Fibroblast of skin of abdomen (primary cell): ENCODE measurements at regions not wholly inside any gene's neighbourhood (a gene's known extent, or its start where the extent isn't known, plus 50 kb on each side); places are given as distances from the start of the nearest gene placed in this dataset.
"Not testable (repeated sequence)": the region's sequence is repeated elsewhere in the genome, so short reads cannot be mapped to it uniquely, and the experiment has no call there.

ENCODE experiments used
- DNase-seq: peaks from one replicate; pipeline ENCODE4 v3.0.0-alpha.2; 2013

GRCh38 chr10:21289961-21290360, 235.5 kb downstream of the SKIDA1 start:
- no peak for DNase-seq

DNA sequence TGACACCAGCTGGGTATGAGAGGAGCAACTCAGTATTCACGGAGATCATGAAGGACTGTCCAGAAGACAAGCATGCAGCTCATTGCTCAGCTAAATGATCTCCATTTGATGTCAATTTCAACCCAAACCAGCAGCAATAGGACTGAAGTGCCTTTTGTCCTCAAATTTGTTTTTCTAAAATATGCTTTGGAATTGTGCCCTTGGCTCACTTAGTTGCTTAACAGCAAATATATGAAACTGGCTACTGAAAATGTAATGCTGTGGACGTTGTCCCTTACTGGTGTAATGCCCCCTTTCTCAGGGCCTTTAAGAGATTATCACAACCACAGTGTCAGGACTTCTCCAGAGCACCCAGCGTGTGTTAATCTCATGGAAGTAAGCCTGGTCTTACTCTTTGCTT, 236.2 kb downstream of the SKIDA1 start:
- no peak for DNase-seq

GRCh38 chr10:21285742-21286331, 239.6 kb downstream of the SKIDA1 start:
- DNase-seq = peak; percentile 51

- no peak for DNase-seq
Measured at GRCh38 chr10:21285207-21285606, 240.3 kb downstream of the SKIDA1 start.

DNA sequence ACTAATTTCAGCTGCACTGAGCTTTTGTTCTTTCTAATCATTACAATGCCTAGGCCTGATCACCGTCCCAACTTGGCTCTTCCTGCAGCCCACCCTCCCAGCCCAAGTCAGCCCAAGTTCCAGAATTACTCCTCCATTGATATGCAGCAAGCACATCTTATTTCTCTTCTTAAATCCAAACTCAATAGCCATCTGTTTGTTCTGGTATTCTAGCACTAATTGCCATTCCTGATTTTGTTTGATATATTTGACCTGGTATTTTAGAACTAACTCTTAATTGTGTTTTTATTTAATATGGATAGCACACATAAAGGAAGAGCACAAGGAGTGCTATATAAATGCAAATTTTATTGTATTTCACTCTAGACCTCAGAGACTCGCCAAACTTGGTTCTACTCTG, 241.2 kb downstream of the SKIDA1 start:
- no peak for DNase-seq

GRCh38 chr10:21283053-21283452, 242.4 kb downstream of the SKIDA1 start:
- not testable (repeated sequence) for DNase-seq

GRCh38 chr10:21281765-21282484, 243.6 kb downstream of the SKIDA1 start:
- DNase-seq = no peak

- peak; percentile 51 for DNase-seq
Measured at GRCh38 chr10:21280971-21281572, 244.4 kb downstream of the SKIDA1 start.

- no peak for DNase-seq
Measured at GRCh38 chr10:21280037-21280436, 245.4 kb downstream of the SKIDA1 start.

DNA sequence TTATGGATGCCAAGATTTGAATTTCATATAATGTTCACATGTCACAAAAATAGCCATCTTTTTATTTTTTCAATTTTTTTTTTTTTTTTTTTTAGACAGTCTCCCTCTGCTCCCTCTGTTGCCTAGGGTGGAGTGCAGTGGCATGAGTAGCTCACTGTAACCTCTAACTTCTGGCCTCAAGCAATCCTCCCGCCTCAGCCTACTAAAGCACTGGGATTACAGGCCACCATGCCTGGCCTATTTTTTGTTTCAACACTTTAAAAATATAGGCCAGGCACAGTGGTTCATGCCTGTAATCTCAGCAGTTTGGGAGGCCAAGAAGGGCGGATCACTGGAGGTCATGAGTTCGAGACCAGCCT, 246.3 kb downstream of the SKIDA1 start:
- DNase-seq = no peak

- DNase-seq = peak; percentile 91
Measured at GRCh38 chr10:21278491-21279216, 246.8 kb downstream of the SKIDA1 start.

DNA sequence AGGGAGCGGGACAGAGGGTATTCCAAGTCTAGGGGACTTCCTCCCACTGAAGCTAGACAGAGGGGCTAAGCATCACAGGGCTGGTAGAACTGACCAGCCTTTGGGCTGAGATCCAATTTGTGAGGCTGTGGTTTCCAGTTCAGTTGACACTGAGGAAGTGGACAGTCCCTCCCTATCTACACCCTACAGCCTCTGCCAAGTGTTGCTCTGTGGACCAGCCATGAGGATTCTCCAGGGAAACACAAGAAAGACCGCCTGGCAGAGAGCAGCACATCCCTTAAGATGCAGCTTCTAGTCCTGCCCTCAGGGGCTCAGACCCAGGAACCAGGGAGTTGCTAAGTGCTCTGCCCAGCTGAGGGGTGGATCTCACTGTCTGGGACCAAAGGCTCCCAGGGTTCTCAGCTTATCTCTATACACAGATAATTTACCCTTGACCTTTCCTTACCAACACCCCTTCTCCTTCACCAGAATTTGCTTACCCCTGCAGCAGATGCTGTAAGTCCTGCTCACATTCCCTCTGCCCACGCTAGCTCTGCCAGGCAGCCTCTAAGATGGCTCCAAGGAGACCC, 252.0 kb downstream of the SKIDA1 start:
- DNase-seq = no peak

GRCh38 chr10:21272643-21273399, 252.7 kb downstream of the SKIDA1 start:
- no peak for DNase-seq

DNA sequence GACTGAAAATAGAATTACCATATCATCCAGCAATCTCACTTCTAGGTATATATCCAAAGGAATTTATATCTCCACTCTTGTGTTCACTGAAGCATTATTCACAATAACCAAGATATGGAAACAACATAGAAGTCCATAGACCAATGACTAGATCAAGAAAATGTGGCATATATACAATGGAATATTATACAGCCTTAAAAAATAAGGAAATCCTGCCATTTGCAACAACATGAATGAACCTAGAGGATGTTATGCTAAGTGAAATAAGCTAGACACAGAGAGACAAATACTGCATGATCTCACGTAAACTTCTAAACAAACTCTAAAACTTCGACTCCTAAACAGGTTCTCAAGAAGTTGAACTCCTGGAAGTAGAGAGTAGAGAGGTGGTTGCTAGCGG, 254.5 kb downstream of the SKIDA1 start:
- DNase-seq = no peak

- DNase-seq = no peak
Measured at GRCh38 chr10:21269289-21269688, 256.2 kb downstream of the SKIDA1 start.

DNA sequence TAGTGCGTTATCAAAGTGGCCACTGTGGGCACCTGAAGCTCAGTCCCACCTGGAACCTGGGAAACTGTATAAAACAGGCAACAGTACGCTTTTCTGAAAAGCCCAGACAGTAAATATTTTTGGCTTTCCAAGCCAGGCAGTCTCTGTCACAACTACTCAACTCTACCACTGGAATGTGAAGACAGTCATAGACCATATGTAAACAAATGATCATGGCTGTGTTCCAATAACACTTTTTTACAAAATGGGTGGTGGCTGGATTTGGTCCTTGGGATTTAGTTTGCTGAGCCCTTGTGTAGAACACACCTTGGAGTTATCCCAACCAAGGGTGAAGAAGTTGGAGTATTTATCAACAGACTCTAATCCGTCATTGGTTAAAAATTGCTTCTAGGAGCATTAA, 259.9 kb downstream of the SKIDA1 start:
- peak; percentile 52 for DNase-seq

DNA sequence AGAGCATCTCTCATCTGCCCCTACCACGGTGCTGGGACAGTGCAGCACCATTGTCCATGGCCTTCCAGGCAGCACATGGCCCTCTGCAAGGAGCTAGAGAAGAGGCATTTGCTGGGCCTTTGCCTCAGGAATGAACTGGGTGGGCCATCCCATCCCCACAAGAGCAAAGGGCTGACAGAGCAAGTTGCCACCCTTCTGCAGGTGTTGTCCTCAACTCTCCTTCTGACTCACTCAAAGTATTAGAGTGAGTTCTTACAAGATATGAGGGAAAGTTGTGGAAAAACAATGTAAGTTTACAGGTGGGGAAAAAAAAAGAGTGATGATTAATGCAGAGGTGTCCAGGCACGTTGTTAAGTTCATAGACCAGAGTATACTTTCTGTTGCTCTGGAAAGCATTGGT, 261.2 kb downstream of the SKIDA1 start:
- no peak for DNase-seq

- DNase-seq = no peak
Measured at GRCh38 chr10:21263839-21264238, 261.6 kb downstream of the SKIDA1 start.

DNA sequence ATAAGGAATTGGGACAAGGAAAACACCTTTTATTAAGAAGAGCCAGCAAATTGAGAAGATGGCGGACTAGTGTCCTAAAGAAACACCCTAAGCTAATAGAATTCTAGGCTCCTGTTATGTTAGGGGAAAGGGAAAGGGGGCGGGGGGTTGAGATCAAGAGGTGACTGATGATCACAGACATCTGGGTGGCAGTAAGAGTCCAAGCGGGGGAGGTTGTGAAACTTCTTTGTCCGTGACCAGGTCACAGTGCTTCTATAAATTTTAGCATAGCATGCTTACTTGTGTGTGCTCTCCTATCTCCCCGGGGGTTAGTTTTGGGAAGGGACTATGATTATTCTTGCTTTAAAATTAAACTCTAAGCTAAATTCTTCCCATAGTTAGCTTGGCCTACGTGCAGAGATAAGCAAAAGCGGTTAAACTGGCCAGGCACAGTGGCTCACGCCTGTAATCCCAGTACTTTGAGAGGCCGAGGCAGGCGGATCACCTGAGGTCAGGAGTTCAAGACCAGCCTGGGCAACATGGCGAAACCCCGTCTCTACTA, 262.1 kb downstream of the SKIDA1 start:
- DNase-seq = no peak

GRCh38 chr10:21261842-21262294, 263.6 kb downstream of the SKIDA1 start:
- DNase-seq = no peak

- no peak for DNase-seq
Measured at GRCh38 chr10:21260506-21261149, 264.9 kb downstream of the SKIDA1 start.
